PC-9 (cell line): ENCODE measurements at regions not wholly inside any gene's neighbourhood (a gene's known extent, or its start where the extent isn't known, plus 50 kb on each side); places are given as distances from the start of the nearest gene placed in this dataset.
A peak's percentile ranks its signal among the peaks of the same experiment; 100 is the strongest.
"Not testable (repeated sequence)": the region's sequence is repeated elsewhere in the genome, so short reads cannot be mapped to it uniquely, and the experiment has no call there.

ENCODE experiments used
- BruUV-seq: library from RNA; stranded (reverse); fragments of 400-500 nt; replicated peaks from 2 replicates; lab custom pipeline; 2021; lab: Mats Ljungman, UMichigan
- CTCF ChIA-PET: fragments of 300-600 bp; sonication (Branson Sonifier 250); formaldehyde crosslinking; loops from one replicate; lab custom pipeline; 2022; ENCODE audit warnings: antibody characterized with exemption; lab: Charles Lee
- POLR2A ChIA-PET: fragments of 300-600 bp; sonication (Branson Sonifier 250); formaldehyde crosslinking; loops from one replicate; lab custom pipeline; 2022; ENCODE audit warnings: antibody characterized with exemption; ENCODE audit not compliant: unreplicated experiment; lab: Charles Lee
- DNase-seq, 2 experiments: peaks; one replicate each; pipeline versions ENCODE4 v3.0.0 to v3.0.0-alpha.2; 2015 to 2022; ENCODE audit warnings: mixed read lengths in 1 of 2
- H2AFZ ChIP-seq: fragments of 200-600 bp; sonication (generic); 2 replicates; pipeline ENCODE4 v1.8.1; 2017; ENCODE audit warnings: antibody characterized with exemption
- H3F3A ChIP-seq: fragments of 200-600 bp; sonication (generic); 2 replicates; pipeline ENCODE4 v1.8.1; 2017; ENCODE audit warnings: antibody characterized with exemption, mild to moderate bottlenecking, low read depth; ENCODE audit not compliant: insufficient read depth
- H3K27ac ChIP-seq: fragments of 200-600 bp; sonication (generic); 2 replicates; pipeline ENCODE4 v1.6.1; 2016; ENCODE audit warnings: mixed run types
- H3K27me3 ChIP-seq: fragments of 200-600 bp; sonication (generic); 2 replicates; pipeline ENCODE4 v1.6.1; 2016; ENCODE audit warnings: low read depth, mixed run types; ENCODE audit not compliant: insufficient read depth
- H3K36me3 ChIP-seq: fragments of 200-600 bp; sonication (generic); 2 replicates; pipeline ENCODE4 v1.6.1; 2016; ENCODE audit warnings: low read depth, mixed run types
- H3K4me1 ChIP-seq: fragments of 200-600 bp; sonication (generic); replicated peaks from 2 replicates; pipeline ENCODE4 v1.6.1; 2016; ENCODE audit warnings: mixed run types; ENCODE audit not compliant: insufficient read depth
- H3K4me2 ChIP-seq: fragments of 200-600 bp; sonication (generic); 2 replicates; pipeline ENCODE4 v1.6.1; 2017; ENCODE audit warnings: mixed run types
- H3K4me3 ChIP-seq: fragments of 200-600 bp; sonication (generic); 2 replicates; pipeline ENCODE4 v1.6.1; 2016; ENCODE audit warnings: mixed run types
- H3K79me2 ChIP-seq: fragments of 200-600 bp; sonication (generic); 2 replicates; pipeline ENCODE4 v1.6.1; 2017; ENCODE audit warnings: low read depth, mixed run types
- H3K9me2 ChIP-seq: fragments of 200-600 bp; sonication (generic); 2 replicates; pipeline ENCODE4 v1.8.1; 2017; ENCODE audit warnings: mild to moderate bottlenecking; ENCODE audit not compliant: insufficient read depth
- H3K9me3 ChIP-seq: fragments of 200-600 bp; sonication (generic); 2 replicates; pipeline ENCODE4 v1.8.1; 2016; ENCODE audit warnings: low read depth; ENCODE audit not compliant: insufficient read depth
- H4K20me1 ChIP-seq: fragments of 200-600 bp; sonication (generic); 2 replicates; pipeline ENCODE4 v1.8.1; 2017; ENCODE audit not compliant: insufficient read depth
- EZH2 ChIP-seq: fragments of 200-600 bp; sonication (generic); IDR thresholded peaks from 2 replicates; pipeline ENCODE4 v1.8.0; 2017; ENCODE audit warnings: antibody characterized with exemption, low read depth
- intact Hi-C: fragments of 100-400 bp; cut with micrococcal nuclease; formaldehyde crosslinking; loops from one replicate; pipeline ENCODE4 v1.10.0; 2022; ENCODE audit not compliant: unreplicated experiment
- TF ChIP-seq, protein P1 (sequence below): fragments of 200-600 bp; sonication (generic); conservative IDR thresholded peaks from 2 replicates; pipeline ENCODE4 v1.6.1; 2017; ENCODE audit warnings: mixed run types, antibody characterized with exemption, mild to moderate bottlenecking, moderate library complexity

DNA sequence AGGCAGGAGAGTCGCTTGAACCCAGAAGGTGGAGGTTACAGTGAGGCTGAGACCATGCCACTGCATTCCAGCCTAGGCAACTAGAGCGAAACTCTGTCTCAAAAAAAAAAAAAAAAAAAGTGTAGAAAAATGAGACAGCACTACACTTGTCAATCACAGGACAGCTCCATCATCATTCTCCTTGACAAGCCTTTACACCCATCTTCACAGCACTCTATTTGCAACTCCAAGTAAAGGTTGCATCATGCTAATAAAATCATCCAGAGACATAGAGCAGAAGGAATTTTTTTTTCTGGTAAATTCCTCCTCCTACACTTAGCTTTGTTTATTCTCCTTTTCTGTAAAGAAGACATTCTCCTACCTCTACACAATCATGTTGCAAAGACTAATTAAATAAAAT, 791.0 kb upstream of the HS3ST5 start:
- Histone ChIP-seq H3K4me1 (no peaks in the 10 kb centered on the region), H3F3A (no peaks in the 10 kb centered on the region), H3K79me2 (no peaks in the 10 kb centered on the region), H3K36me3 (no peaks in the 10 kb centered on the region), H2AFZ (peak overlapping the region; percentile 21; the same call in 1 of the 2 replicates), H3K9me3 (no peaks in the 10 kb centered on the region; the same call in 1 of the 2 replicates), H3K4me2 (no peak overlapping the region), H3K27me3 (no peaks in the 10 kb centered on the region), H4K20me1 (no peaks in the 10 kb centered on the region), H3K4me3 (no peak overlapping the region), H3K9me2 (peaks cover 4% of the 10 kb centered on the region; the same call in 1 of the 2 replicates), H3K27ac (no peak overlapping the region)
- intact Hi-C loops = no loop called here
- BruUV-seq = no TSS peak
- no peak for DNase-seq
- TF ChIP-seq EZH2 = no peak
- TF ChIP-seq, protein P1, sequence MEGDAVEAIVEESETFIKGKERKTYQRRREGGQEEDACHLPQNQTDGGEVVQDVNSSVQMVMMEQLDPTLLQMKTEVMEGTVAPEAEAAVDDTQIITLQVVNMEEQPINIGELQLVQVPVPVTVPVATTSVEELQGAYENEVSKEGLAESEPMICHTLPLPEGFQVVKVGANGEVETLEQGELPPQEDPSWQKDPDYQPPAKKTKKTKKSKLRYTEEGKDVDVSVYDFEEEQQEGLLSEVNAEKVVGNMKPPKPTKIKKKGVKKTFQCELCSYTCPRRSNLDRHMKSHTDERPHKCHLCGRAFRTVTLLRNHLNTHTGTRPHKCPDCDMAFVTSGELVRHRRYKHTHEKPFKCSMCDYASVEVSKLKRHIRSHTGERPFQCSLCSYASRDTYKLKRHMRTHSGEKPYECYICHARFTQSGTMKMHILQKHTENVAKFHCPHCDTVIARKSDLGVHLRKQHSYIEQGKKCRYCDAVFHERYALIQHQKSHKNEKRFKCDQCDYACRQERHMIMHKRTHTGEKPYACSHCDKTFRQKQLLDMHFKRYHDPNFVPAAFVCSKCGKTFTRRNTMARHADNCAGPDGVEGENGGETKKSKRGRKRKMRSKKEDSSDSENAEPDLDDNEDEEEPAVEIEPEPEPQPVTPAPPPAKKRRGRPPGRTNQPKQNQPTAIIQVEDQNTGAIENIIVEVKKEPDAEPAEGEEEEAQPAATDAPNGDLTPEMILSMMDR = no peak
- POLR2A ChIA-PET = no interaction called here
- CTCF ChIA-PET = no interaction called here

DNA sequence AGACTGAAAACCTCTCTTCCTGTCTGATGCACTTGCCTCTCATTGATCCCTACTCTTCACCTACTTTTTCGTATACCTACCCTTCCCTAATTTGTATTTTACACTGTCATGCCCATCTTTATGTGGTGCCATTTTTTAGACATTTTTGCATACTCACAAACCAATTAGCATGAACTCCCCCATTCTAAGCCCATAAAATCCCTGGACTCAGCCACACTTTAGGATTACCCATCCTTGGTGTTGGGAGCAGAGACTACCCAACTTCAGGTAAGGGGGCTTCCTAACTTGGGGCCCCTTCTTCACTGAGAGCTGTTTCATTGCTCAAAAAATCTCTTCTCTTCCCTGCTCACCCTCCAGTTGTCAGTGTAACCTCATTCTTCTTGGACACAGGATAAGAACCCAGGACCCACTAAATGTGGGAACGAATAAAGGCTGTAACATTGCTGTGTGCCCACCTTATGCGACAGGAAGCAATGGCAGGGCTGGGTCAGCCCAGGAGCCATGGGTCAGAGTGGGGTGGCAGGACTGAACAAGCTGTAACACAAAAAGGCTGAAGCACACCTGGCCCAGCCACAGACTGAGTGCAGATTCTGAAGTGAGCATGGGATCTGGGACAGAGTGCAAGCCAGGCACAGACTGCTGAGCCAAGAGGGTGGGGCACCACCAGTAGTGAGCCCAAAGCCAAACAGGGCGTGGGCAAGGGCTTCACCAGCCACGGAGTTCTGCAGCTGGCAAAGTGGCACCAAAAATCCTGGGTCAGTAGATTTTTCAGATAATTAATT, 789.1 kb upstream of the HS3ST5 start:
- no peaks in the 10 kb centered on the region for H3K4me1 ChIP-seq
- no peak overlapping the region for H3K4me3 ChIP-seq
- H4K20me1 ChIP-seq = no peaks in the 10 kb centered on the region
- no peak overlapping the region for H2AFZ ChIP-seq
- H3F3A ChIP-seq = no peaks in the 10 kb centered on the region
- ChIA-PET CTCF (no interaction called here), POLR2A (no interaction called here)
- H3K36me3 ChIP-seq = no peaks in the 10 kb centered on the region
- peaks cover 4% of the 10 kb centered on the region; the same call in 1 of the 2 replicates for H3K9me2 ChIP-seq
- no peaks in the 10 kb centered on the region for H3K79me2 ChIP-seq
- BruUV-seq = no TSS peak
- no peak overlapping the region for H3K27ac ChIP-seq
- no peak for TF ChIP-seq EZH2
- TF ChIP-seq, protein P1 = no peak
- H3K27me3 ChIP-seq = no peaks in the 10 kb centered on the region
- no peak overlapping the region for H3K4me2 ChIP-seq
- H3K9me3 ChIP-seq = no peaks in the 10 kb centered on the region; the same call in 1 of the 2 replicates
- DNase-seq = no peak
- intact Hi-C loops = no loop called here

DNA sequence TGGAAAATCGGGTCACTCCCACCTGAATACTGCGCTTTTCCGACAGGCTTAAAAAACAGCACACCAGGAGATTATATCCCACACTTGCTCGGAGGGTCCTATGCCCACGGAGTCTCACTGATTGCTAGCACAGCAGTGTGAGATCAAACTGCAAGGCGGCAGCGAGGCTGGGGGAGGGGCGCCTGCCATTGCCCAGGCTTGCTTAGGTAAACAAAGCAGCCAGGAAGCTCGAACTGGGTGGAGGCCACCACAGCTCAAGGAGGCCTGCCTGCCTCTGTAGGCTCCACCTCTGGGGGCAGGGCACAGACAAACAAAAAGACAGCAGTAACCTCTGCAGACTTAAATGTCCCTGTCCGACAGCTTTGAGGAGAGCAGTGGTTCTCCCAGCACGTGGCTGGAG, 778.7 kb upstream of the HS3ST5 start:
- H3K4me1 ChIP-seq, H3K36me3 ChIP-seq, intact Hi-C loops, H3K9me3 ChIP-seq, POLR2A ChIA-PET, H3K27me3 ChIP-seq, CTCF ChIA-PET, H3F3A ChIP-seq, H3K27ac ChIP-seq, H4K20me1 ChIP-seq, H3K79me2 ChIP-seq, BruUV-seq, H3K9me2 ChIP-seq: not testable (repeated sequence)
- Histone ChIP-seq H3K4me3 (peak overlapping the region; percentile 43; the same call in 1 of the 2 replicates), H3K4me2 (peak overlapping the region; percentile 54), H2AFZ (peak overlapping the region; percentile 58)
- DNase-seq = peak in 1 of 2 experiments; percentile 26
